ENCODE measurements at regions not wholly inside any gene's neighbourhood (a gene's known extent, or its start where the extent isn't known, plus 50 kb on each side); places are given as distances from the start of the nearest gene placed in this dataset.

GRCh38 chr2:180707884-180708205 is 272.6 kb upstream of the UBE2E3 start:
- Histone ChIP-seq H3K27me3 (no peaks in the 10 kb centered on the region), H3K27ac (no peak overlapping the region), H3K9me3 (no peaks in the 10 kb centered on the region), H3K4me3 (no peak overlapping the region), H3K4me1 (no peaks in the 10 kb centered on the region), H3K36me3 (no peaks in the 10 kb centered on the region)
- DNase-seq: peak in 1 of 6 donors; percentile 33
- FAIRE-seq: no peak
- intact Hi-C loops (cut with DNase I): no loop called here
- ATAC-seq: peak; percentile 36 to 81 (median 66)
- no peak for TF ChIP-seq CTCF (IDR thresholded peaks at IDR 0.05)

GRCh38 chr2:180707175-180707883 is 273.1 kb upstream of the UBE2E3 start:
- no peak for FAIRE-seq
- no peak for DNase-seq
- no peaks in the 10 kb centered on the region for H3K27me3 ChIP-seq
- no peaks in the 10 kb centered on the region for H3K9me3 ChIP-seq
- intact Hi-C loops (cut with DNase I): no loop called here
- no peak overlapping the region for H3K4me3 ChIP-seq
- H3K4me1 ChIP-seq: no peaks in the 10 kb centered on the region
- H3K36me3 ChIP-seq: no peaks in the 10 kb centered on the region
- no peak for TF ChIP-seq CTCF (IDR thresholded peaks at IDR 0.05)
- no peak overlapping the region for H3K27ac ChIP-seq
- ATAC-seq: no peak
- WGBS, 2 donors: 27 to 31% methylated on average over 3 of the region's 3 CpGs

GRCh38 chr2:180706694-180707093 is 273.7 kb upstream of the UBE2E3 start:
- H3K9me3 ChIP-seq: no peaks in the 10 kb centered on the region
- intact Hi-C loops (cut with DNase I): no loop called here
- FAIRE-seq: no peak

GRCh38 chr2:180705551-180705950 is 274.9 kb upstream of the UBE2E3 start:
- no peak for FAIRE-seq
- no peak for ATAC-seq
- DNase-seq: no peak
- H3K4me3 ChIP-seq: no peak overlapping the region
- no peak overlapping the region for H3K27ac ChIP-seq
- TF ChIP-seq CTCF (IDR thresholded peaks at IDR 0.05): no peak
- H3K9me3 ChIP-seq: no peaks in the 10 kb centered on the region
- 62 to 82% methylated on average over 1 of the region's 1 CpG for WGBS, 2 donors
- no peaks in the 10 kb centered on the region for H3K4me1 ChIP-seq
- no peaks in the 10 kb centered on the region for H3K36me3 ChIP-seq
- H3K27me3 ChIP-seq: no peaks in the 10 kb centered on the region
- intact Hi-C loops (cut with DNase I): no loop called here

More at GRCh38 chr2:180706694-180707093, 273.7 kb upstream of the UBE2E3 start:
- Histone ChIP-seq H3K36me3 (no peaks in the 10 kb centered on the region), H3K4me3 (no peak overlapping the region), H3K27me3 (no peaks in the 10 kb centered on the region), H3K4me1 (no peaks in the 10 kb centered on the region), H3K27ac (no peak overlapping the region)
- DNase-seq (no peak), ATAC-seq (no peak)
- TF ChIP-seq CTCF (IDR thresholded peaks at IDR 0.05): no peak

- H3K4me3 ChIP-seq: no peak overlapping the region
- no peaks in the 10 kb centered on the region for H3K36me3 ChIP-seq
- intact Hi-C loops (cut with DNase I): no loop called here
- DNase-seq (no peak), ATAC-seq (no peak), FAIRE-seq (no peak)
- no peaks in the 10 kb centered on the region for H3K4me1 ChIP-seq
- no peak for TF ChIP-seq CTCF (IDR thresholded peaks at IDR 0.05)
- no peak overlapping the region for H3K27ac ChIP-seq
- no peaks in the 10 kb centered on the region for H3K9me3 ChIP-seq
- H3K27me3 ChIP-seq: no peaks in the 10 kb centered on the region
These were observed 275.3 kb upstream of the UBE2E3 start for GRCh38 chr2:180705122-180705521.
